Peyer's patch (tissue), 4 donors: ENCODE measurements at regions not wholly inside any gene's neighbourhood (a gene's known extent, or its start where the extent isn't known, plus 50 kb on each side); places are given as distances from the start of the nearest gene placed in this dataset.

Experiments
- POLR2A ChIP-seq, 2 donors: fragments of 450-650 bp; IDR thresholded peaks; one replicate each; pipeline ENCODE4 v1.5.1; 2017; ENCODE audit warnings: antibody characterized with exemption in 2 of 2, mild to moderate bottlenecking in 2 of 2, moderate library complexity in 2 of 2
- TF ChIP-seq, protein P1 (sequence below), 6 experiments: fragments of 450-650 bp in 4 of 6; fragments of 200-600 bp in 2 of 6; sonication (generic) in 1 of 6; IDR thresholded peaks; one replicate each; pipeline ENCODE4 v1.5.1; 2017 to 2019; ENCODE audit warnings: antibody characterized with exemption in 6 of 6, mild to moderate bottlenecking in 3 of 6, moderate library complexity in 1 of 6

DNA sequence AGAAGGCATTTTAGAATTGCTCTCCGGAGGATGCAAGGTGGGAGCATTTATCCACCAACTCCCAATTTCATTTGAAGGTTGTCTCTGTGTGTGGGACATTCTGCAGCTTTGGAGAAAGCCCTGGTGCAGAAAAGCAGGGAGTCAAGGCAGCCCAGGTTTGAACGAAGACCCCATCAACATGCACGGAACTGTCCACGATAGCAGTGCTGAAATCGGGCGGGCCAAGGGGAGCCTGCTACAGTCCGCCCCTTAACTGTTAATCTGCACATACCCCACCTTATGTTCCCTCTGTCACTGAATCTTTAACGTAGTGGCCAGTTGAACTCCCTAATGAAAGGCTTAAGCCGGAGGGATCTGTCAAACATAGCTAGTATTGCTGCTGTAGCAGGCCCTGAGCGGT, 68.8 kb upstream of the C1orf174 start:
- TF ChIP-seq, protein P1, sequence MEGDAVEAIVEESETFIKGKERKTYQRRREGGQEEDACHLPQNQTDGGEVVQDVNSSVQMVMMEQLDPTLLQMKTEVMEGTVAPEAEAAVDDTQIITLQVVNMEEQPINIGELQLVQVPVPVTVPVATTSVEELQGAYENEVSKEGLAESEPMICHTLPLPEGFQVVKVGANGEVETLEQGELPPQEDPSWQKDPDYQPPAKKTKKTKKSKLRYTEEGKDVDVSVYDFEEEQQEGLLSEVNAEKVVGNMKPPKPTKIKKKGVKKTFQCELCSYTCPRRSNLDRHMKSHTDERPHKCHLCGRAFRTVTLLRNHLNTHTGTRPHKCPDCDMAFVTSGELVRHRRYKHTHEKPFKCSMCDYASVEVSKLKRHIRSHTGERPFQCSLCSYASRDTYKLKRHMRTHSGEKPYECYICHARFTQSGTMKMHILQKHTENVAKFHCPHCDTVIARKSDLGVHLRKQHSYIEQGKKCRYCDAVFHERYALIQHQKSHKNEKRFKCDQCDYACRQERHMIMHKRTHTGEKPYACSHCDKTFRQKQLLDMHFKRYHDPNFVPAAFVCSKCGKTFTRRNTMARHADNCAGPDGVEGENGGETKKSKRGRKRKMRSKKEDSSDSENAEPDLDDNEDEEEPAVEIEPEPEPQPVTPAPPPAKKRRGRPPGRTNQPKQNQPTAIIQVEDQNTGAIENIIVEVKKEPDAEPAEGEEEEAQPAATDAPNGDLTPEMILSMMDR (IDR thresholded peaks at IDR 0.05): no peak
- TF ChIP-seq POLR2A (IDR thresholded peaks at IDR 0.05): no peak
